AG09319 (cell line): ENCODE measurements at regions not wholly inside any gene's neighbourhood (a gene's known extent, or its start where the extent isn't known, plus 50 kb on each side); places are given as distances from the start of the nearest gene placed in this dataset.

Experiments used
- DNase-seq: peaks from one replicate; pipeline ENCODE4 v3.0.0-alpha.2; 2010; ENCODE audit warnings: low read depth; ENCODE audit errors: extremely low read depth
- CTCF ChIP-seq: IDR thresholded peaks from 2 replicates; pipeline ENCODE4 v1.5.1; 2011; ENCODE audit warnings: low read depth, mild to moderate bottlenecking, inconsistent platforms, low read length, moderate library complexity

DNA sequence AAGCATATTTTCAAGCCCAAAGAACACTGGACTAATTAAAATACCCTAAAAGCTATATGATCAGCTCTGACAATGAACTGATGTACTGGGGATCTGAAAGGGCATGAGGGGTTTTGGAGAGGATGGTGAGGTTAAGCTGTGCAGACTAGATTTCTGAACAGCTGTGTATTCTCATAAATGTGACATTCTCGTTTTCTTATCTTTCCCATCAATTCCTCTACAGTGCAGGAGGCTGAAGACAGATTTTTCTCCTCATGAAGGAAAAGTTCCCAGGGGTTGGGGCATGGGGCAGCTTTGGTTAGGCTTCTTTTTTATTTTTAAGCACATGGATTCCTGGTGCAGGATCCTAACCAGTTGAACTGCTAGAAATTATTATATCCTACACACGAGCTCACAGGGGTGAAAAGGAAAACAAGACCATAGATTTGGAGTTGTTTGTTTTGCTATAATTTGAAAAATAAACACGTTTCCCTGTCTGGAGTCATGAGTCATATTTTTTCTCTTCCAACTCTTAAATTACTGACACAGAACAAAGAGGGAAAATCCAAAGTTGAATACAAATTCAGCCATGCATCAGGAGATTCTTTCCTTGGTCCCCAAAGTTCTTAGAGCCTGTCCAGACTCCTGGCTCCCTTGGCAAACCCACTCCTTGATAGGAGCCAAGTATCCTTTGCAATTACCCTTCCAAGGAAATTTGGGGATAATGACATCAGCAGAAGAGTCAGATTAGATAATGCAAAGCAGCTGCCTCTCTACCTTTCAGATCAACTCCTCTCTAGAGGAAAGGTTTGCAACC lies 147.7 kb upstream of the NPVF start:
- DNase-seq = no peak
- no peak for TF ChIP-seq CTCF

GRCh38 chr7:25379351-25380300 lies 151.3 kb upstream of the NPVF start:
- TF ChIP-seq CTCF = no peak
- no peak for DNase-seq

DNA sequence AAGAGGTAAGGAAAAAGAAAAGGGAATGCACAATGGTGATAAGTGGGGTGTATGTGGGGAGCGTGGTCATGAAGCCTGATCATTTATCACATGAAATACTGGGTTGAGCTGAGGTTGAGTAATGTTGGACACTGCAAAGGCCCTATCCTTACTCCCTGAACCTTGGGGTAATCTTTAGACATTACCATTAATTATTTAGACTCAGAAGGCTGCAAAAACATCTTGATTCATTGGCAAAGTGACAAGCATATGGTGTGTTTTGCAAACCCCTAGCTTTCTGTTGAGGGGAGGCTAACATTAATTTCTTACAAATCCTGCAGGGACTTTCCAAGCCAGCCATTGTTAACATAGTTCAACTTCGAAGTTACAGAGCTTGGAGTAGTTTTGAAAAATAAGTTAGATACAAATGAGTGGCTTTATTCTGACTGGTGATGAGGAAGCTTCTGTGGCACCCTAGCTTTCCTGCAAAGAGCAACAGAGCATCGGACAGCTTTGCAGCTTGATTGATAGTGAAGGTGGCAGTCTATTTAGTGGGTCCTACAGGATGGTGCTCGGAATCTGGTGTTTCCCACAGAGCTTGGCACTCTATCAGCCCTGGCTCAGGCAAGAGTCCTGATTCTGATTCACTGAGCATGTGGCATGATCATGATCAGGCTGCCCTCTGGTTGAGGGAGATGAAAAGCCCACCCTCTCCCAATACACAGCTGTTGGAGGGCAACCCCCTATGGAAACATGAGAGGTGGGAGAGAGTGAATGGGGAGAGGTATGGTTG lies 153.7 kb upstream of the NPVF start:
- no peak for TF ChIP-seq CTCF
- DNase-seq = no peak

- no peak for TF ChIP-seq CTCF
Measured at GRCh38 chr7:25382869-25383268, 154.6 kb upstream of the NPVF start.

DNA sequence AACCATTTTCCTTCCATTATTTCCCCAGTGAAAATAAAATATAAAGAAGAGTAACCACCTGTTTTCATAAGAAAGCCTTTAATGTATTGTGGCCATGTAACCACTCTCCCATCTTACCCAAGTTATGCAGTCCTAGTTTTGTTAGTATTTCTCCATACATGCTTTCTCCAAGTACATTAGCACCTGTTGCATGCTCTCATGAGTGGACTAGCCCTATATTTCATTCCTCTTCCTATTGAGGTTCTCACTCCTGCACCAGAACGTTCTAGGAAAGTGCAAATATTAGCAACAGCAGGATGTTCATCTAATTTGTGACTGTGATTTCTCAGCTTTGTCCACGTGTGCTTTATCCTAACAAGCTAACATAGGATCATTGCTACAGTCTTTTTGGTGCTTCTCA lies 155.1 kb upstream of the NPVF start:
- TF ChIP-seq CTCF = no peak
- DNase-seq = no peak

More at GRCh38 chr7:25382869-25383268, 154.6 kb upstream of the NPVF start:
- no peak for DNase-seq

- no peak for DNase-seq
- no peak for TF ChIP-seq CTCF
Measured at GRCh38 chr7:25384788-25385505, 156.7 kb upstream of the NPVF start.
